ENCODE measurements at regions not wholly inside any gene's neighbourhood (a gene's known extent, or its start where the extent isn't known, plus 50 kb on each side); places are given as distances from the start of the nearest gene placed in this dataset.

- Mint-ChIP-seq H3K4me1 (ENCODE audit: low read depth) (no peaks in the 10 kb centered on the region), H3K9me3 (no peaks in the 10 kb centered on the region), H3K4me3 (no peak overlapping the region), H3K27ac (no peak overlapping the region), H3K36me3 (ENCODE audit: low read depth) (no peaks in the 10 kb centered on the region), H3K27me3 (no peaks in the 10 kb centered on the region)
- intact Hi-C loops (cut with micrococcal nuclease), result no loop called here
Measured at GRCh38 chr4:63528256-63528991, 880.8 kb downstream of the TECRL start.

DNA sequence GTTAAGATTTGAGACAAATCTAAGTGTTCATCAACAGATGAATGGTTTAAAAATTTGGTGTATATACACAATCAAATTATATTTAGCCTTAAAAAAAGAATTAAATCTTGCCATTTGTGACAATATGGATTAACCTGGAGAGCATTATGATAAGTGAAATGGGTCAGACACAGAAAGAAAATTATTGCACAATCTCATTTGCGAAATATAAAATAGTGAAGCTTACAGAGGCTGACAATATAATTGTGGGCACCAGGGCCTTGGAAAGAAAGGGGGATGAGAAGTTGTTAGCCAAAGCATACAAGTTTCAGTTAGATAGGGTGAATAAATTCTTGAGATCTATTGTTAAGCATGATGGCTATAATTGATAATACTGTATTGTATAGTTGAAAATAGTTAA lies 883.0 kb downstream of the TECRL start:
- intact Hi-C loops (cut with micrococcal nuclease), result no loop called here
- Mint-ChIP-seq H3K27me3 (no peaks in the 10 kb centered on the region), H3K27ac (no peak overlapping the region)

DNA sequence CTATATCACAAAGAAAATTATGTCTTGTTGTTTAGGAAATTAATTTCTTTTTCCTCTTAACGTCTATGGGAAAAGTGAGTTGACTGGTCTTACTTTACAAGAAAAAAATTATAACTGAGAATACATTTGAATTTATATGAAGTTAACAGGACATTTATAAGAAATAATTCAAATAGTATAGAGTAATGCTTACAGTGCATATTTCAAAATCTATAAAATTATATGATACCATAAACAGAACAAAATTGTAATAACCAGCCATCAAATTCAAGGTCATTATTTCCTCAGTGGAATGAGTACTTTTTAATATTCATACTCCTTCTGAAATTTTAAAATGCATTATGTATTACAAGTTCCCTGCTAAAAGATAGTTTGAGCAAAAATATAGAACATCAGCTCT lies 884.5 kb downstream of the TECRL start:
- H3K4me3 Mint-ChIP-seq, result no peak overlapping the region
- H3K27ac Mint-ChIP-seq, result no peak overlapping the region
- peaks cover 10% of the 10 kb centered on the region for H3K9me3 Mint-ChIP-seq
- intact Hi-C loops (cut with micrococcal nuclease), result no loop called here
- no peaks in the 10 kb centered on the region for H3K27me3 Mint-ChIP-seq
- no peaks in the 10 kb centered on the region for H3K4me1 Mint-ChIP-seq (ENCODE audit: low read depth)
- H3K36me3 Mint-ChIP-seq (ENCODE audit: low read depth), result no peaks in the 10 kb centered on the region

More for the DNA sequence above, 883.0 kb downstream of the TECRL start:
- H3K4me3 Mint-ChIP-seq, result no peak overlapping the region
- H3K9me3 Mint-ChIP-seq, result peaks cover 8% of the 10 kb centered on the region
- H3K36me3 Mint-ChIP-seq (ENCODE audit: low read depth), result no peaks in the 10 kb centered on the region
- no peaks in the 10 kb centered on the region for H3K4me1 Mint-ChIP-seq (ENCODE audit: low read depth)

DNA sequence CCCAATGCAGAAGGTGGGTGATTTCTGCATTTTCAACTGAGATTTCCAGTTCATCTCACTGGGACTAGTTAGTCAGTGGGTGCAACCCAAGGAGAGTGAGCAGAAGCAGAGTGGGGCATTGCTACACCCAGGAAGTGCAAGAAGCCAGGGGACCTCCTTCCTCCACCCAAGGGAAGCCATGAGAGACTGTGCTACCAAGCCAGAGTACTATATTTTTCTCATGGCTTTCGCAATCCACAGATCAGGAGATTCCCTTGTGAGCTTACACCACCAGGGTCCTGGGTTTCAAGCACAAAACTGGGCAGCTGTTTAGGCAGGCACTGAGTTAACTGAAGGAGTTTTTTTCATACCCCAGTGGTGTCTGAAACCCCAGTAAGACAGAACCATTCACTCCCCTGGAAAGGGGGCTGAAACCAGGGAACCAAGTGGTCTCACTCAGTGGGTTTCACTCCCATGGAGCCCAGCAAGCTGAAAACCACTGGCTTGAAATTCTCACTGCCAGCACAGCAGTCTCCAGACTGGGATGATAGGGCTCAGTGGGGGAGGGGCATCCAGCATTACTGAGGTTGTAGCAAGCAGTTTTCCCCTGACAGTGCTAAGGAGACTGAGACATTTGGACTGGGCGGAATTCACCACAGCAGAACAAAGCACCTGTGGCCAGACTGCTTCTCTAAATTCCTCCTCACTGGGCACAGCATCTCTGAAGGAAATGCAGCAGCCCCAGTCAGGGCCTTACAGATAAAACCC lies 903.4 kb downstream of the TECRL start:
- H3K27ac Mint-ChIP-seq, result no peak overlapping the region
- no peaks in the 10 kb centered on the region for H3K27me3 Mint-ChIP-seq
- intact Hi-C loops (cut with micrococcal nuclease), result no loop called here
- no peaks in the 10 kb centered on the region for H3K36me3 Mint-ChIP-seq (ENCODE audit: low read depth)
- peaks cover 38% of the 10 kb centered on the region for H3K9me3 Mint-ChIP-seq
- H3K4me3 Mint-ChIP-seq, result no peak overlapping the region
- H3K4me1 Mint-ChIP-seq (ENCODE audit: low read depth), result no peaks in the 10 kb centered on the region

DNA sequence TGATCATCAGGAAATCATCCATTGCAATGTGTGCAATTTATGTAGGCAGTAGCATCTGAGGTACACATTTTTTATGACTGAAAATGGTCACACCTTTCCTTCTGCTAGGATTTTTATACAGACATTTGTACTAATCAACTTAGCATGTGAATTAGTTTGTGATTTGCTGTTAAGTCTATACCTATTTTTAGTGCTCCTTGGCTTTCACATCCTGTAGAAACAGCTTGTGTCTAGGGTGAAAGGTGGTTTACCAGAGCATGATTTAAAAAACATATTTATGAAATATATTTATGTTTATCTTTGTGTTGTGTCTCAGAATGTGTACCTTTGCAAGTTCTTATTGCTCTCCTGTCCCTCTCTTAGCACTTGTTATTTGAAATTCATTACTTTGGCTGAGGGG lies 916.0 kb downstream of the TECRL start:
- H3K36me3 Mint-ChIP-seq (ENCODE audit: low read depth), result no peaks in the 10 kb centered on the region
- no peaks in the 10 kb centered on the region for H3K4me1 Mint-ChIP-seq (ENCODE audit: low read depth)
- intact Hi-C loops (cut with micrococcal nuclease), result no loop called here
- H3K9me3 Mint-ChIP-seq, result peaks cover 11% of the 10 kb centered on the region
- no peak overlapping the region for H3K4me3 Mint-ChIP-seq
- no peak overlapping the region for H3K27ac Mint-ChIP-seq
- no peaks in the 10 kb centered on the region for H3K27me3 Mint-ChIP-seq

DNA sequence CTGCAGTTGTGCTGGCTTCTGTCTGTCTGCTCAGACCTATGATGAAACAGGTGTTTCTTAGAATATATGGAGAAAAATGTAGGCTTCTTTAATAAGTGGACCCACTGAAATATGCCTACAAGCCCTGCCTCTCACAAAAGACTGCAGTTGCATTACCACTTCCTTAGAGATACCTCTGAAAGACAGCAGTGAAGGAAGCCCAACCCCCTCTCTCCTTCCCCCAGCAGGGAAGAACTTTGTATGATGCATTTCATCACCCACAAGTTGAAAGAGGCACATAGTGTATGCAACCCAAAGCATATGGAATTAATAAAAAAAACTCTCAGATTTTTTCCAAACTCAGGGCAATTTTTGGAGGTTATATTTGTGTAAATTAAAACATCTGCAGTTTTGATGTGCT lies 916.7 kb downstream of the TECRL start:
- Mint-ChIP-seq H3K4me3 (no peak overlapping the region), H3K27ac (no peak overlapping the region), H3K36me3 (ENCODE audit: low read depth) (no peaks in the 10 kb centered on the region), H3K27me3 (no peaks in the 10 kb centered on the region), H3K9me3 (peaks cover 11% of the 10 kb centered on the region), H3K4me1 (ENCODE audit: low read depth) (no peaks in the 10 kb centered on the region)
- intact Hi-C loops (cut with micrococcal nuclease), result no loop called here

GRCh38 chr4:63464393-63464792 lies 944.9 kb downstream of the TECRL start:
- no peak overlapping the region for H3K27ac Mint-ChIP-seq
- peaks cover 32% of the 10 kb centered on the region for H3K9me3 Mint-ChIP-seq
- no peaks in the 10 kb centered on the region for H3K36me3 Mint-ChIP-seq (ENCODE audit: low read depth)
- intact Hi-C loops (cut with micrococcal nuclease), result no loop called here
- H3K4me1 Mint-ChIP-seq (ENCODE audit: low read depth), result no peaks in the 10 kb centered on the region
- H3K4me3 Mint-ChIP-seq, result no peak overlapping the region
- H3K27me3 Mint-ChIP-seq, result no peaks in the 10 kb centered on the region

GRCh38 chr4:63460075-63460474 lies 949.2 kb downstream of the TECRL start:
- Mint-ChIP-seq H3K4me3 (no peak overlapping the region), H3K27me3 (no peaks in the 10 kb centered on the region), H3K4me1 (ENCODE audit: low read depth) (no peaks in the 10 kb centered on the region), H3K36me3 (ENCODE audit: low read depth) (no peaks in the 10 kb centered on the region), H3K27ac (no peak overlapping the region), H3K9me3 (peaks cover 22% of the 10 kb centered on the region)
- intact Hi-C loops (cut with micrococcal nuclease), result no loop called here

DNA sequence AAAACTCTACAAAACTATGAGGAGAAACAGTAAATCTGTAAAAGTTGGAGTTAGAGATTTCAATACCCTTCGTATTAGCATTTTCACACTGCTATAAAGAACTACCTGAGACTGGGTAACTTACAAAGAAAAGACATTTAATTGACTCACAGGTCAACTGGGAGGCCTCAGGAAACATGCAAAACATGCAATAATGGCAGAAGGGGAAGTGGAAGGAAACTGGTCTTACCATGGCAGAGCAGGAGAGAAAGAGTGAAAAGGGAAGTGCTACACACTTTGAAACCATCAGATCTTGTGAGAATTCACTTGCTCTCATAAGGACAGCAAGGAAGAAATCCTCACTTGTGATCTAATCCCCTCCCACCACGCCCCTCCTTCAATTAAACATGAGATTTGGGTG lies 949.9 kb downstream of the TECRL start:
- Mint-ChIP-seq H3K36me3 (ENCODE audit: low read depth) (no peaks in the 10 kb centered on the region), H3K27me3 (no peaks in the 10 kb centered on the region), H3K4me1 (ENCODE audit: low read depth) (no peaks in the 10 kb centered on the region), H3K27ac (no peak overlapping the region), H3K9me3 (peaks cover 19% of the 10 kb centered on the region), H3K4me3 (no peak overlapping the region)
- intact Hi-C loops (cut with micrococcal nuclease), result no loop called here

DNA sequence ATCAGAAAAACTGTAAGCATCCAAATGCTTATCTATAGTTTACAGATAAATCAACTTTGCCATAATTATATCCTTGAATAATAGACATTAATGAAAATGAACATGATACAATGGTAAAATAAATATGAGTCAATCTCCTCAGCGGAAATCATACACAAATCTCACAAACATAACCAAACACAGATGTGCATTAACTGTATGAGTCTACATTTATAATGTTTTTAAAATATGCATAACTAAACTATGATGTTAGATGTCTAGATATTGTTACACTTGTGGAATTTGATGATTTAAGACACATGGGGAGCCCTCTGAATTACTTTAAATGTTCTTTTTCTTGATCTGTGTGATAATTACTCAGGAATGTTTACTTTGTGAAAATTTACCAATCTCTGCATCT lies 951.2 kb downstream of the TECRL start:
- intact Hi-C loops (cut with micrococcal nuclease), result no loop called here
- H3K36me3 Mint-ChIP-seq (ENCODE audit: low read depth), result no peaks in the 10 kb centered on the region
- no peaks in the 10 kb centered on the region for H3K27me3 Mint-ChIP-seq
- H3K4me1 Mint-ChIP-seq (ENCODE audit: low read depth), result no peaks in the 10 kb centered on the region
- no peak overlapping the region for H3K27ac Mint-ChIP-seq
- peaks cover 19% of the 10 kb centered on the region for H3K9me3 Mint-ChIP-seq
- no peak overlapping the region for H3K4me3 Mint-ChIP-seq

DNA sequence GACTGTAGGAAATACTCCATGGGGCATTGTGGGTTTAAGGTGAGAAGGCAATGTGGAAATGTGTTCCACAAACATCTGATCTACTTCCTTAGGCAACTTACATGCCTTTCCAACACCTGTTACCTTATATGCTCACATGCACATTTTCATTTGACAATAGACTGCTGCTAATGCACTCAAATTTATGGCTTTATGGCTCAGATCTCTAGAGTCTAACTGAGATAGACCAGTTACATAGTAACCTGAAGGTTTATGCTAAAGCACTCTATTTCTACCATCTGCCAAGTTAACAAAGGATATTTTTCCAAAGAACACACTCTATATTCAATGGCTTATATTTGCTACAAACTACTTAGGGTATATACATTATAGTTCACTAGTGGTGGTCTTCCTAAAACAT lies 969.0 kb downstream of the TECRL start:
- Mint-ChIP-seq H3K36me3 (ENCODE audit: low read depth) (no peaks in the 10 kb centered on the region), H3K27ac (no peak overlapping the region), H3K9me3 (no peaks in the 10 kb centered on the region), H3K27me3 (no peaks in the 10 kb centered on the region), H3K4me3 (no peak overlapping the region), H3K4me1 (ENCODE audit: low read depth) (no peaks in the 10 kb centered on the region)
- intact Hi-C loops (cut with micrococcal nuclease), result no loop called here

DNA sequence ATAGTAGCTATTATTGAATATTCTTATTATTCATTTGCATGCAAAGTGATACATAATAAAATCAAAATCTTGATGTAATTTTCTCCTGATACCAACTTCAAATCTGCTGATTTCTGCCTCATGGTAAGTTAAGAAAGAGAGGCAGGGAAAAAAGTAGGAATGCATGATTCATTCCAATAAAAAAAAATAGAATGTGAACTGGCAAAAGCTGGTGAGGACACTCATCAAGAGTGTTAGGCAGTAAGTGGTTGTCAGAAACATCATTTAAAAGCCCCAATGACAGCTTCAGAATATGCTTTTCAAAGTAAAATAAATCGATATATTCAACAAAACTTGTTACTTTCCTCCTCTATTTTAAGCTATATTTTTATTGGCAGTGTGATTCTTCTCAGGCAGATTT lies 979.1 kb downstream of the TECRL start:
- Mint-ChIP-seq H3K4me1 (ENCODE audit: low read depth) (no peaks in the 10 kb centered on the region), H3K27me3 (no peaks in the 10 kb centered on the region), H3K27ac (no peak overlapping the region), H3K4me3 (no peak overlapping the region), H3K9me3 (peaks cover 18% of the 10 kb centered on the region), H3K36me3 (ENCODE audit: low read depth) (no peaks in the 10 kb centered on the region)
- intact Hi-C loops (cut with micrococcal nuclease), result no loop called here

DNA sequence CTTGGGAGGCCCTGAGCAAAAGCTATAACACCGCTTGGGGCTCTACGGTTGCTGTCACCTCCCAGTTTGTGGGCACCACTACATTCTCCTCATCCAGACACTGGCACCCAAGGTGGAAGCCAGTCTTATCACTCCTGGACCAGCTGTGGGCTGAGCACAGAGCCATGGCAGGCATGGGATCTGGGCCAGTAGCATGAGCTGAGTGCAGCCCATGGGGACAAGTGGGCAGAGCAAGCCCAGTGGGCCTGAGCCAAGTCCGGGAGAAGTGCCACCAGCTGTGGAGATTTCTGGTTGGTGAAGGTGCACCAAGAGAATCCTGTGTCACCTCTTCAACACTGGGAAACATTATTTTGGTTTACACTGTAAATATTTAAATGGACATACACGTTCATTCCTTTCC lies 1013.0 kb downstream of the TECRL start:
- H3K27me3 Mint-ChIP-seq, result no peaks in the 10 kb centered on the region
- H3K36me3 Mint-ChIP-seq (ENCODE audit: low read depth), result no peaks in the 10 kb centered on the region
- H3K4me3 Mint-ChIP-seq, result no peak overlapping the region
- H3K27ac Mint-ChIP-seq, result no peak overlapping the region
- peaks cover 10% of the 10 kb centered on the region for H3K9me3 Mint-ChIP-seq
- intact Hi-C loops (cut with micrococcal nuclease), result no loop called here
- H3K4me1 Mint-ChIP-seq (ENCODE audit: low read depth), result no peaks in the 10 kb centered on the region

DNA sequence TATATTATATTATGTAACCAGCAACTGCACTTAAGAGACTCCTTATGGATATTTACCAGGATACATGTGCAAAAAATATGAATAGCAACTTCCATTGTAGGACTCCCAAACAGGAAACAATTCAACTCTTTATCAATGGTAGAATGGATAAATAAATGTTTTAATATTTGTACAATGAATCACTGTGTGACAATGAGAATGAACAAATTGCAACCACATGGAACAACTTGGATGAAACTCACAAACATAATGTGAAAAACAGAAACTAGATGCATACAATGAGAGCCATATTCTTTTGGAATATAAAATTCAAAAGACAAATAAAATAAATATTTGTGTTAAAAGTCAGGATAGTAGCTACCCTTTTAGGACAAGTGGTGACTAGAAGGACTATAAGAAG lies 1015.7 kb downstream of the TECRL start:
- H3K27me3 Mint-ChIP-seq, result no peaks in the 10 kb centered on the region
- no peaks in the 10 kb centered on the region for H3K4me1 Mint-ChIP-seq (ENCODE audit: low read depth)
- H3K27ac Mint-ChIP-seq, result no peak overlapping the region

More for the DNA sequence above, 1015.7 kb downstream of the TECRL start:
- no peaks in the 10 kb centered on the region for H3K36me3 Mint-ChIP-seq (ENCODE audit: low read depth)
- H3K9me3 Mint-ChIP-seq, result peaks cover 10% of the 10 kb centered on the region
- intact Hi-C loops (cut with micrococcal nuclease), result no loop called here
- H3K4me3 Mint-ChIP-seq, result no peak overlapping the region
